HCT116 (cell line): ENCODE measurements at regions not wholly inside any gene's neighbourhood (a gene's known extent, or its start where the extent isn't known, plus 50 kb on each side); places are given as distances from the start of the nearest gene placed in this dataset.

Experiments used
- ATAC-seq: fragments of 200-7000 bp; cut with Tn5 transposase; 2 replicates; pipeline ENCODE4 v1.9.1; 2020; ENCODE audit warnings: mild to moderate bottlenecking, moderate library complexity
- BruUV-seq: library from RNA; stranded (reverse); fragments of 400-500 nt; replicated peaks from 2 replicates; lab custom pipeline; 2021; lab: Mats Ljungman, UMichigan
- CTCF ChIA-PET: fragments of 300-600 bp; sonication (Branson Sonifier 250); formaldehyde crosslinking; loops from one replicate; lab custom pipeline; 2021; ENCODE audit warnings: antibody characterized with exemption; lab: Charles Lee
- POLR2A ChIA-PET: fragments of 300-600, 350-600 bp; sonication (Branson Sonifier 250); formaldehyde crosslinking; loops from one replicate; lab custom pipeline; 2021; ENCODE audit warnings: antibody characterized with exemption; lab: Charles Lee
- RAD21 ChIA-PET, 2 experiments: fragments of 300-600 bp; sonication (Branson Sonifier 250); formaldehyde crosslinking; loops; one replicate each; lab custom pipeline; 2023; ENCODE audit warnings: low total read pairs in 2 of 2; ENCODE audit not compliant: uncharacterized antibody in 2 of 2, unreplicated experiment in 2 of 2, low non-redundant PET in 1 of 2; lab: Charles Lee
- DNase-seq: peaks from one replicate; pipeline ENCODE4 v3.0.0-alpha.2; 2010; ENCODE audit warnings: low read depth, low spot score
- H2AFZ ChIP-seq: fragments of 200-600 bp; shearing (Covaris generic), sonication (generic); 2 replicates; pipeline ENCODE4 v1.6.1; 2017; ENCODE audit warnings: low read depth, mixed run types, mixed read lengths, antibody characterized with exemption, low read length; ENCODE audit not compliant: poor library complexity, severe bottlenecking
- H3K27ac ChIP-seq: 2 replicates; pipeline ENCODE4 v1.5.1; 2012; ENCODE audit warnings: low read depth, low read length
- H3K27me3 ChIP-seq: fragments of 200-600 bp; sonication (generic); 2 replicates; pipeline ENCODE4 v1.6.1; 2016; ENCODE audit warnings: mixed run types, low read length, mixed read lengths; ENCODE audit not compliant: insufficient read depth
- H3K36me3 ChIP-seq, 2 experiments: fragments of 200-500 bp in 1 of 2; fragments of 200-600 bp in 1 of 2; sonication (Bioruptor generic) in 1 of 2; sonication (generic) in 1 of 2; 2 replicates each; pipeline versions ENCODE4 v1.5.1 to v1.6.1; 2014 to 2016; ENCODE audit warnings: low read length in 2 of 2, inconsistent platforms in 1 of 2, mixed read lengths in 1 of 2, mixed run types in 1 of 2; ENCODE audit not compliant: insufficient read depth in 2 of 2, control insufficient read depth in 1 of 2
- H3K4me1 ChIP-seq, 2 experiments: fragments of 200-600 bp in 1 of 2; sonication (generic) in 1 of 2; 2 replicates each; pipeline versions ENCODE4 v1.5.1 to v1.6.1; 2012 to 2017; ENCODE audit warnings: low read length in 2 of 2, inconsistent platforms in 1 of 2, mild to moderate bottlenecking in 1 of 2, mixed read lengths in 1 of 2, mixed run types in 1 of 2, moderate library complexity in 1 of 2; ENCODE audit not compliant: insufficient read depth in 2 of 2, control insufficient read depth in 1 of 2
- H3K4me2 ChIP-seq: fragments of 200-600 bp; sonication (generic); 2 replicates; pipeline ENCODE4 v1.6.1; 2017; ENCODE audit warnings: mixed run types, low read length, mixed read lengths
- H3K4me3 ChIP-seq, 2 experiments: fragments of 200-600 bp in 1 of 2; sonication (generic) in 1 of 2; replicated peaks in 1 of 2; 2 replicates each; pipeline ENCODE4 v1.5.1; 2011 to 2016; ENCODE audit warnings: low read length in 2 of 2, control low read depth in 1 of 2, low read depth in 1 of 2, mild to moderate bottlenecking in 1 of 2, mixed read lengths in 1 of 2, mixed run types in 1 of 2
- H3K79me2 ChIP-seq: fragments of 200-600 bp; sonication (generic); 2 replicates; pipeline ENCODE4 v1.6.1; 2017; ENCODE audit warnings: mild to moderate bottlenecking, mixed run types, low read length, moderate library complexity, mixed read lengths; ENCODE audit not compliant: insufficient read depth
- H3K9ac ChIP-seq: fragments of 200-600 bp; sonication (generic); 2 replicates; pipeline ENCODE4 v1.6.1; 2016; ENCODE audit warnings: low read length, mixed read lengths
- H3K9me2 ChIP-seq: fragments of 200-600 bp; sonication (generic), shearing (Covaris generic); 2 replicates; pipeline ENCODE4 v1.6.1; 2017; ENCODE audit warnings: mixed run types, mild to moderate bottlenecking, moderate library complexity; ENCODE audit not compliant: insufficient read depth
- H3K9me3 ChIP-seq, 2 experiments: fragments of 200-500 bp in 1 of 2; fragments of 200-600 bp in 1 of 2; sonication (Bioruptor generic) in 1 of 2; sonication (generic) in 1 of 2; 2 replicates each; pipeline ENCODE4 v1.6.1; 2014 to 2017; ENCODE audit warnings: low read length in 2 of 2, mixed read lengths in 2 of 2, inconsistent platforms in 1 of 2, low read depth in 1 of 2, mild to moderate bottlenecking in 1 of 2, mixed run types in 1 of 2, moderate library complexity in 1 of 2; ENCODE audit not compliant: control insufficient read depth in 1 of 2, insufficient read depth in 1 of 2
- H4K20me1 ChIP-seq: fragments of 200-600 bp; sonication (generic), shearing (Covaris generic); 2 replicates; pipeline ENCODE4 v1.6.1; 2017; ENCODE audit warnings: mixed run types, mild to moderate bottlenecking, moderate library complexity; ENCODE audit not compliant: insufficient read depth
- CEBPB ChIP-seq: IDR thresholded peaks from 2 replicates; pipeline ENCODE4 v1.6.1; 2012; ENCODE audit warnings: low read depth
- EGR1 ChIP-seq: IDR thresholded peaks from 2 replicates; pipeline ENCODE4 v1.6.1; 2012; ENCODE audit warnings: low read depth
- EZH2 ChIP-seq: fragments of 200-600 bp; sonication (generic); IDR thresholded peaks from 2 replicates; pipeline ENCODE4 v1.6.1; 2017; ENCODE audit warnings: antibody characterized with exemption, mixed run types
- FOSL1 ChIP-seq: IDR thresholded peaks from 2 replicates; pipeline ENCODE4 v1.6.1; 2012; ENCODE audit warnings: low read depth
- POLR2A ChIP-seq: IDR thresholded peaks from 2 replicates; pipeline ENCODE4 v1.7.0; 2011; ENCODE audit warnings: borderline replicate concordance; ENCODE audit not compliant: insufficient read depth, insufficient read length; ENCODE audit errors: extremely low read depth
- RAD21 ChIP-seq: IDR thresholded peaks from 2 replicates; pipeline ENCODE4 v1.6.1; 2012; ENCODE audit warnings: low read depth, mild to moderate bottlenecking
- SRF ChIP-seq: IDR thresholded peaks from 2 replicates; pipeline ENCODE4 v1.6.1; 2012; ENCODE audit warnings: low read depth
- YY1 ChIP-seq: IDR thresholded peaks from 2 replicates; pipeline ENCODE4 v1.6.1; 2011; ENCODE audit warnings: low read length, low read depth, moderate library complexity, mild to moderate bottlenecking; ENCODE audit not compliant: insufficient replicate concordance; ENCODE audit errors: extremely low read depth
- intact Hi-C: fragments of 100-400 bp; cut with micrococcal nuclease; formaldehyde crosslinking; loops from 2 replicates; pipeline ENCODE4 v1.10.0; 2022
- TF ChIP-seq, protein P1 (sequence below), 3 experiments: fragments of 200-600 bp in 1 of 3; sonication (generic) in 1 of 3; IDR thresholded peaks in 2 of 3; conservative IDR thresholded peaks in 1 of 3; 2 replicates each; pipeline ENCODE4 v1.5.1; 2012 to 2017; ENCODE audit warnings: low read depth in 2 of 3, low read length in 2 of 3, antibody characterized with exemption in 1 of 3, borderline replicate concordance in 1 of 3, control low read depth in 1 of 3, mild to moderate bottlenecking in 1 of 3, mixed read lengths in 1 of 3, mixed run types in 1 of 3, moderate library complexity in 1 of 3; ENCODE audit not compliant: insufficient read depth in 1 of 3
- TF ChIP-seq, protein P2 (sequence below): IDR thresholded peaks from 2 replicates; pipeline ENCODE4 v1.6.1; 2011; ENCODE audit warnings: mild to moderate bottlenecking, low read length, moderate library complexity; ENCODE audit not compliant: insufficient replicate concordance; ENCODE audit errors: extremely low read depth
- TF ChIP-seq, protein P3 (sequence below): IDR thresholded peaks from 2 replicates; pipeline ENCODE4 v1.6.1; 2012; ENCODE audit warnings: low read depth

DNA sequence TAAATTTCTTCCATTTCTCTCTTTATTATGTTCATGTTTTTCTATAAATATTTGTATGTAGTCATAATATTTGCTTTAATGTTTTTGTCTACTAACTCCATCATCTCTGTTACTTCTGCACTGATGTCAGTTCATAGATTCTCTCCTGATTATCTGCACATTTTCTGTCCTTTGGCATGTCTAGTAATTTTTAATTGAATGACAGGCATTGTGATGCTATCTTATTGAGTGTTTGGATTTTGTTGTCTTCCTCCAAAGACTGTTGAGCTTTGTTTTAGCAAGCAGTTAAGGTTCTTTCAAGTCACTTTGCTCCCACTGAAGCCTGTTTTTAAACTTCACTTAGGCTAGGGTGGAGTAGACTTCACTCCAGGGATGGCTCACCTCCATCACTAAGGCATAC, 276.8 kb downstream of the DLEU7 start (continued):
- TF ChIP-seq, protein P1, sequence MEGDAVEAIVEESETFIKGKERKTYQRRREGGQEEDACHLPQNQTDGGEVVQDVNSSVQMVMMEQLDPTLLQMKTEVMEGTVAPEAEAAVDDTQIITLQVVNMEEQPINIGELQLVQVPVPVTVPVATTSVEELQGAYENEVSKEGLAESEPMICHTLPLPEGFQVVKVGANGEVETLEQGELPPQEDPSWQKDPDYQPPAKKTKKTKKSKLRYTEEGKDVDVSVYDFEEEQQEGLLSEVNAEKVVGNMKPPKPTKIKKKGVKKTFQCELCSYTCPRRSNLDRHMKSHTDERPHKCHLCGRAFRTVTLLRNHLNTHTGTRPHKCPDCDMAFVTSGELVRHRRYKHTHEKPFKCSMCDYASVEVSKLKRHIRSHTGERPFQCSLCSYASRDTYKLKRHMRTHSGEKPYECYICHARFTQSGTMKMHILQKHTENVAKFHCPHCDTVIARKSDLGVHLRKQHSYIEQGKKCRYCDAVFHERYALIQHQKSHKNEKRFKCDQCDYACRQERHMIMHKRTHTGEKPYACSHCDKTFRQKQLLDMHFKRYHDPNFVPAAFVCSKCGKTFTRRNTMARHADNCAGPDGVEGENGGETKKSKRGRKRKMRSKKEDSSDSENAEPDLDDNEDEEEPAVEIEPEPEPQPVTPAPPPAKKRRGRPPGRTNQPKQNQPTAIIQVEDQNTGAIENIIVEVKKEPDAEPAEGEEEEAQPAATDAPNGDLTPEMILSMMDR (IDR thresholded peaks at IDR 0.05 in 2 of 3, conservative IDR thresholded peaks at IDR 0.05 in 1 of 3; ENCODE audit: borderline replicate concordance in 1 of 3, insufficient read depth in 1 of 3, low read depth in 2 of 3, low read length in 2 of 3), result no peak
- TF ChIP-seq CEBPB (no peak), POLR2A (no peak)

DNA sequence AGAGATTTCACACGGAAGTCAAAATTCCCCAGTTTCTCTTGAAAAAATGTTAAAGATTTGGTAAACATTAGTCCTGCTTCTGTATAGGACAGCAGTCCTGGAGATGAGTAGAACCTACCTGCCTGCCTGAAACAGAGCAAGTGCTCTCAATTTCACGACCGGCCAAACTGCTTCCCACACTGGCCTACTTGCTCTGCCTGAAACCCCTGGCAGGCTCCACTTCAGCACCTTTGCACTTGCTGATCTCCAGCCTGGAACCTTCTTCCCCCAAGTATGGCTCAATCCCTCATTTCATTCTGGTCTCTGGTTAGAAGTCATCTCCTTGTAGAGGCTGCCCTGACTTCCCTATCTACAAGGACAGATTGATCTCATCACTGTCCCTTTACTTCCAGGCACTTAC, 271.4 kb downstream of the DLEU7 start:
- H3K4me3 ChIP-seq, result no peak overlapping the region
- DNase-seq (no peak), ATAC-seq (no peak)
- no peak overlapping the region for H2AFZ ChIP-seq
- TF ChIP-seq FOSL1 (no peak), SRF (no peak)
- no peaks in the 10 kb centered on the region for H3K27me3 ChIP-seq
- no peak overlapping the region for H3K9ac ChIP-seq
- no peaks in the 10 kb centered on the region for H4K20me1 ChIP-seq
- H3K9me2 ChIP-seq, result no peaks in the 10 kb centered on the region
- H3K27ac ChIP-seq, result no peak overlapping the region
- no peaks in the 10 kb centered on the region for H3K9me3 ChIP-seq
- intact Hi-C loops, result no loop called here
- ChIA-PET RAD21 (no interaction called here), POLR2A (no interaction called here), CTCF (no interaction called here)
- BruUV-seq, result no TSS peak
- no peaks in the 10 kb centered on the region for H3K4me1 ChIP-seq
- H3K36me3 ChIP-seq, result no peaks in the 10 kb centered on the region
- no peaks in the 10 kb centered on the region for H3K79me2 ChIP-seq
- no peak overlapping the region for H3K4me2 ChIP-seq

DNA sequence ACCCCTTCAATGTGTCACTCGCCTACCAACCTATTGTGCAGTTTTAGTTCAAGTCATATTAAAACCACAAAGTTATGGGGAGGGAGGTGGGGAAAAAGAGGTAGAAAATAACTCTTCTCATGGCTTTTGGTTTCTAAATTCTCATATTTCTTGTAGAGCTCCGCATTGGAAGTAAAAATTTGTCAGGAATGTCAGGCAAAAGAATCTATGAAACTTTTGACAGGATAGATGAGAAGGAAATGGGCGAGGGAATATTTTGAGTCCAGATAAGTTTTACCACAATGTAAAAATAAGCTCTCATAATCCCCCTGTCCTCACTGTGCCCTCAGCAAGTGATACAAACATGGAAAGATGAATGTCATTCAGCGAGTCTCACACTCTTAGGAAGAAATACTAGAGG, 270.4 kb downstream of the DLEU7 start:
- H3K4me2 ChIP-seq, result no peak overlapping the region
- ChIA-PET POLR2A (no interaction called here), RAD21 (no interaction called here), CTCF (no interaction called here)
- no peaks in the 10 kb centered on the region for H3K27me3 ChIP-seq
- no peak overlapping the region for H3K27ac ChIP-seq
- no peak overlapping the region for H3K9ac ChIP-seq
- H2AFZ ChIP-seq, result no peak overlapping the region
- no peaks in the 10 kb centered on the region for H3K4me1 ChIP-seq
- H3K4me3 ChIP-seq, result no peak overlapping the region
- H3K79me2 ChIP-seq, result no peaks in the 10 kb centered on the region
- BruUV-seq, result no TSS peak
- intact Hi-C loops, result no loop called here
- DNase-seq (no peak), ATAC-seq (no peak)
- H3K36me3 ChIP-seq, result no peaks in the 10 kb centered on the region
- H3K9me2 ChIP-seq, result no peaks in the 10 kb centered on the region
- no peaks in the 10 kb centered on the region for H4K20me1 ChIP-seq
- no peaks in the 10 kb centered on the region for H3K9me3 ChIP-seq
- no peak for TF ChIP-seq EGR1
- no peak for TF ChIP-seq POLR2A
- TF ChIP-seq, protein P2, sequence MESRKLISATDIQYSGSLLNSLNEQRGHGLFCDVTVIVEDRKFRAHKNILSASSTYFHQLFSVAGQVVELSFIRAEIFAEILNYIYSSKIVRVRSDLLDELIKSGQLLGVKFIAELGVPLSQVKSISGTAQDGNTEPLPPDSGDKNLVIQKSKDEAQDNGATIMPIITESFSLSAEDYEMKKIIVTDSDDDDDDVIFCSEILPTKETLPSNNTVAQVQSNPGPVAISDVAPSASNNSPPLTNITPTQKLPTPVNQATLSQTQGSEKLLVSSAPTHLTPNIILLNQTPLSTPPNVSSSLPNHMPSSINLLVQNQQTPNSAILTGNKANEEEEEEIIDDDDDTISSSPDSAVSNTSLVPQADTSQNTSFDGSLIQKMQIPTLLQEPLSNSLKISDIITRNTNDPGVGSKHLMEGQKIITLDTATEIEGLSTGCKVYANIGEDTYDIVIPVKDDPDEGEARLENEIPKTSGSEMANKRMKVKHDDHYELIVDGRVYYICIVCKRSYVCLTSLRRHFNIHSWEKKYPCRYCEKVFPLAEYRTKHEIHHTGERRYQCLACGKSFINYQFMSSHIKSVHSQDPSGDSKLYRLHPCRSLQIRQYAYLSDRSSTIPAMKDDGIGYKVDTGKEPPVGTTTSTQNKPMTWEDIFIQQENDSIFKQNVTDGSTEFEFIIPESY, result no peak
- TF ChIP-seq, protein P3, sequence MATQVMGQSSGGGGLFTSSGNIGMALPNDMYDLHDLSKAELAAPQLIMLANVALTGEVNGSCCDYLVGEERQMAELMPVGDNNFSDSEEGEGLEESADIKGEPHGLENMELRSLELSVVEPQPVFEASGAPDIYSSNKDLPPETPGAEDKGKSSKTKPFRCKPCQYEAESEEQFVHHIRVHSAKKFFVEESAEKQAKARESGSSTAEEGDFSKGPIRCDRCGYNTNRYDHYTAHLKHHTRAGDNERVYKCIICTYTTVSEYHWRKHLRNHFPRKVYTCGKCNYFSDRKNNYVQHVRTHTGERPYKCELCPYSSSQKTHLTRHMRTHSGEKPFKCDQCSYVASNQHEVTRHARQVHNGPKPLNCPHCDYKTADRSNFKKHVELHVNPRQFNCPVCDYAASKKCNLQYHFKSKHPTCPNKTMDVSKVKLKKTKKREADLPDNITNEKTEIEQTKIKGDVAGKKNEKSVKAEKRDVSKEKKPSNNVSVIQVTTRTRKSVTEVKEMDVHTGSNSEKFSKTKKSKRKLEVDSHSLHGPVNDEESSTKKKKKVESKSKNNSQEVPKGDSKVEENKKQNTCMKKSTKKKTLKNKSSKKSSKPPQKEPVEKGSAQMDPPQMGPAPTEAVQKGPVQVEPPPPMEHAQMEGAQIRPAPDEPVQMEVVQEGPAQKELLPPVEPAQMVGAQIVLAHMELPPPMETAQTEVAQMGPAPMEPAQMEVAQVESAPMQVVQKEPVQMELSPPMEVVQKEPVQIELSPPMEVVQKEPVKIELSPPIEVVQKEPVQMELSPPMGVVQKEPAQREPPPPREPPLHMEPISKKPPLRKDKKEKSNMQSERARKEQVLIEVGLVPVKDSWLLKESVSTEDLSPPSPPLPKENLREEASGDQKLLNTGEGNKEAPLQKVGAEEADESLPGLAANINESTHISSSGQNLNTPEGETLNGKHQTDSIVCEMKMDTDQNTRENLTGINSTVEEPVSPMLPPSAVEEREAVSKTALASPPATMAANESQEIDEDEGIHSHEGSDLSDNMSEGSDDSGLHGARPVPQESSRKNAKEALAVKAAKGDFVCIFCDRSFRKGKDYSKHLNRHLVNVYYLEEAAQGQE, result no peak
- no peak for TF ChIP-seq RAD21
- no peak for TF ChIP-seq EZH2
- no peak for TF ChIP-seq YY1
